ENCODE measurements at regions not wholly inside any gene's neighbourhood (a gene's known extent, or its start where the extent isn't known, plus 50 kb on each side); places are given as distances from the start of the nearest gene placed in this dataset.

DNA sequence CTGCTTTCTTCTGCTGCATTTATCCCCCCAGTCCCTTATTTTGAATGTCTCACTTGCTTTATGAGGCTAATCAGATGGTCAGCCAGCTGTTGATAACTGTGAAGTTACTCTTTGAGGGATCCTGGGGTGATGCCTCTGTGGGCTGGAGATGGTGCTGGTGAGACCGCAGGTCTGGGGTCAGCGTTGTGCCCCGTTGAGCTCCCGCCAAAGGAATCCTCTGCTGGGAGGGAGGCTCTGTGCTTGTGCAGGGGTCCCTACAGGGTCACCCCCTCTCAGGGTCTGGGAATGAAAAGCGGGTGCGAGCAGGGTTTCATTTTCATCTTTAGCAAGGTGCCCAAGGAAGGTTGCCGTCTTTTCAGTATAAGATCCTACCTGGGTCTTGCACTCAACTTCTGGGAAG lies 161.2 kb upstream of the RTL1 start:
- TF ChIP-seq, protein P1, sequence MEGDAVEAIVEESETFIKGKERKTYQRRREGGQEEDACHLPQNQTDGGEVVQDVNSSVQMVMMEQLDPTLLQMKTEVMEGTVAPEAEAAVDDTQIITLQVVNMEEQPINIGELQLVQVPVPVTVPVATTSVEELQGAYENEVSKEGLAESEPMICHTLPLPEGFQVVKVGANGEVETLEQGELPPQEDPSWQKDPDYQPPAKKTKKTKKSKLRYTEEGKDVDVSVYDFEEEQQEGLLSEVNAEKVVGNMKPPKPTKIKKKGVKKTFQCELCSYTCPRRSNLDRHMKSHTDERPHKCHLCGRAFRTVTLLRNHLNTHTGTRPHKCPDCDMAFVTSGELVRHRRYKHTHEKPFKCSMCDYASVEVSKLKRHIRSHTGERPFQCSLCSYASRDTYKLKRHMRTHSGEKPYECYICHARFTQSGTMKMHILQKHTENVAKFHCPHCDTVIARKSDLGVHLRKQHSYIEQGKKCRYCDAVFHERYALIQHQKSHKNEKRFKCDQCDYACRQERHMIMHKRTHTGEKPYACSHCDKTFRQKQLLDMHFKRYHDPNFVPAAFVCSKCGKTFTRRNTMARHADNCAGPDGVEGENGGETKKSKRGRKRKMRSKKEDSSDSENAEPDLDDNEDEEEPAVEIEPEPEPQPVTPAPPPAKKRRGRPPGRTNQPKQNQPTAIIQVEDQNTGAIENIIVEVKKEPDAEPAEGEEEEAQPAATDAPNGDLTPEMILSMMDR (IDR thresholded peaks at IDR 0.05): no peak
- TF ChIP-seq POLR2A (IDR thresholded peaks at IDR 0.05): no peak

Measured in vagina (tissue), 2 donors.